Heart left ventricle (tissue), 16 donors: ENCODE measurements at regions not wholly inside any gene's neighbourhood (a gene's known extent, or its start where the extent isn't known, plus 50 kb on each side); places are given as distances from the start of the nearest gene placed in this dataset.
A peak's percentile ranks its signal among the peaks of the same experiment; 100 is the strongest.

Experiments used
- ATAC-seq, 4 donors: fragments of 200-7000 bp; cut with Tn5 transposase; one replicate each; pipeline ENCODE4 v1.9.1; 2020 to 2022; ENCODE audit warnings: moderate library complexity in 4 of 4, mild to moderate bottlenecking in 3 of 4, moderate number of reproducible peaks in 1 of 4
- DNase-seq, 5 donors: peaks; one replicate each; pipeline ENCODE4 v3.0.0-alpha.2; 2020
- H3K27ac ChIP-seq, 12 donors: fragments of 200-600 bp; sonication (generic) in 4 of 12; one replicate each; pipeline versions ENCODE4 v1.5.0 to v1.8.0; 2016 to 2022; ENCODE audit warnings: mild to moderate bottlenecking in 2 of 12
- H3K27me3 ChIP-seq, 9 donors: fragments of 200-600 bp; sonication (generic) in 2 of 9; one replicate each; pipeline versions ENCODE4 v1.5.1 to v1.8.0; 2016 to 2022; ENCODE audit warnings: mild to moderate bottlenecking in 3 of 9
- H3K36me3 ChIP-seq, 9 donors: fragments of 200-600 bp; sonication (generic) in 2 of 9; one replicate each; pipeline versions ENCODE4 v1.5.0 to v1.8.0; 2018 to 2022; ENCODE audit warnings: mild to moderate bottlenecking in 2 of 9
- H3K4me1 ChIP-seq, 12 donors: fragments of 200-600 bp; sonication (generic) in 4 of 12; one replicate each; pipeline versions ENCODE4 v1.5.0 to v1.8.0; 2016 to 2022; ENCODE audit warnings: mild to moderate bottlenecking in 3 of 12
- H3K4me3 ChIP-seq, 12 donors: fragments of 200-600 bp; sonication (generic) in 4 of 12; one replicate each; pipeline versions ENCODE4 v1.5.0 to v1.8.0; 2017 to 2022; ENCODE audit warnings: mild to moderate bottlenecking in 9 of 12, moderate library complexity in 4 of 12
- H3K9me3 ChIP-seq, 12 donors: fragments of 200-600 bp; sonication (generic) in 4 of 12; one replicate each; pipeline versions ENCODE4 v1.5.0 to v1.8.0; 2016 to 2022; ENCODE audit warnings: mild to moderate bottlenecking in 1 of 12
- CTCF ChIP-seq, 12 donors: fragments of 200-600 bp; sonication (generic) in 4 of 12; IDR thresholded peaks; one replicate each; pipeline versions ENCODE4 v1.5.0 to v1.8.0; 2018 to 2022; ENCODE audit warnings: antibody characterized with exemption in 12 of 12, mild to moderate bottlenecking in 5 of 12
- POLR2A ChIP-seq, 2 donors: fragments of 450-650 bp; IDR thresholded peaks; one replicate each; pipeline ENCODE4 v1.6.1; 2017; ENCODE audit warnings: antibody characterized with exemption in 2 of 2, mild to moderate bottlenecking in 2 of 2, moderate library complexity in 2 of 2
- WGBS, 4 donors: extraction: QIAGEN DNeasy Blood & Tissue Kit in 2 of 4; methylation state at CpG; one replicate each; pipeline versions ENCODE4 v1.1.5 to v1.1.7; 2013 to 2018; 5-methylcytosine and 5-hydroxymethylcytosine counted together
- intact Hi-C, 10 donors: fragments of 100-400 bp; cut with DNase I; formaldehyde crosslinking; loops; one replicate each; pipeline versions ENCODE4 v1.11.1 to v1.14.2; 2022
- donor health status: ischemic (EF 13 %, LVEDD 7.1; RV severe dilation, severe dysfunction).
- donor health status: healthy with polysubstance abuse.
- donor health status: DM: no; HTN: yes; CAD: no.
- donor health status: DM: no; HTN: no; CAD: no.
- donor health status: ischemic (EF 25% LVEDD 6.9; RV normal size, moderate dysfunction).
- donor health status: ischemic (EF 25% LVEDD 5.7; RV mildly dilated, moderate dysfunction).
- donor health status: healthy.
- donor health status: DM: yes; HTN: yes; CAD: no.
- donor health status: ischemic (EF 35%, LVEDD 5.7; RV mildly dilated, moderate dysfunction).
- donor health status: nonischemic (EF 11% LVEDD 7.7; RV severe dilation, severe dysfunction).
- donor health status: DM: yes; HTN: yes; CAD: no.
- donor health status: PGD.
- donor health status: ischemic (EF 29% LVEDD 5.4; RV normal size, mild dysfunction).
- donor health status: nonischemic (EF 23%, LVEDD 6.1; RV moderate dilation, normal function).

- no peak overlapping the region for H3K4me3 ChIP-seq
- no peak overlapping the region for H3K27ac ChIP-seq
- no peak for TF ChIP-seq CTCF (IDR thresholded peaks at IDR 0.05)
- no peak for TF ChIP-seq POLR2A (IDR thresholded peaks at IDR 0.05)
- DNase-seq: no peak
- H3K36me3 ChIP-seq: no peaks in the 10 kb centered on the region
- intact Hi-C loops: loop anchor here (1.0 to 10.0 kb wide), 15 partner anchors 53 to 342 kb away; partner anchors contain the start of gene SNRK (in 7 of the 10)
- H3K4me1 ChIP-seq: peaks cover 0 to 16% (median 10%) of the 10 kb centered on the region in 12 donors
- WGBS, 4 donors: 50 to 64% (median 57%) methylated on average over 5 of the region's 5 CpGs
- ATAC-seq: peak in 1 of 4 donors; percentile 10
- H3K9me3 ChIP-seq: peaks cover 0 to 17% (median 7%) of the 10 kb centered on the region in 12 donors
- no peaks in the 10 kb centered on the region for H3K27me3 ChIP-seq
Measured at GRCh38 chr3:43161684-43162229, 55.9 kb upstream of the POMGNT2 start.

GRCh38 chr3:43160664-43161063 lies 54.8 kb upstream of the POMGNT2 start:
- Histone ChIP-seq H3K36me3 (no peaks in the 10 kb centered on the region), H3K27me3 (no peaks in the 10 kb centered on the region), H3K4me1 (peaks cover 0 to 16% (median 10%) of the 10 kb centered on the region in 12 donors), H3K4me3 (no peak overlapping the region), H3K27ac (no peak overlapping the region), H3K9me3 (peaks cover 0 to 6% (median under 1%) of the 10 kb centered on the region in 12 donors)
- DNase-seq: no peak
- no peak for ATAC-seq
- no peak for TF ChIP-seq POLR2A (IDR thresholded peaks at IDR 0.05)
- no peak for TF ChIP-seq CTCF (IDR thresholded peaks at IDR 0.05)
- WGBS, 4 donors: 93 to 98% (median 95%) methylated on average over 1 of the region's 1 CpG
- intact Hi-C loops: loop anchor here in 9 of 10 donors (5.0 to 10.0 kb wide), 9 partner anchors 54 to 342 kb away; partner anchors contain the start of gene SNRK (in 6 of the 9)

- DNase-seq (no peak), ATAC-seq (no peak)
- no peak overlapping the region for H3K27ac ChIP-seq
- no peak overlapping the region for H3K4me3 ChIP-seq
- intact Hi-C loops: loop anchor here in 9 of 10 donors (5.0 to 10.0 kb wide), 11 partner anchors 55 to 1035 kb away; partner anchors contain the start of gene SNRK (in 6 of the 9)
- TF ChIP-seq CTCF (IDR thresholded peaks at IDR 0.05): no peak
- TF ChIP-seq POLR2A (IDR thresholded peaks at IDR 0.05): no peak
- no peaks in the 10 kb centered on the region for H3K27me3 ChIP-seq
- no peaks in the 10 kb centered on the region for H3K36me3 ChIP-seq
- 82 to 95% (median 90%) methylated on average over 3 of the region's 3 CpGs for WGBS, 4 donors
- H3K9me3 ChIP-seq: no peaks in the 10 kb centered on the region
- peaks cover 0 to 16% (median 10%) of the 10 kb centered on the region in 12 donors for H3K4me1 ChIP-seq
Measured at GRCh38 chr3:43159876-43160255, 54.0 kb upstream of the POMGNT2 start.

- no peak overlapping the region for H3K27ac ChIP-seq
- H3K36me3 ChIP-seq: no peaks in the 10 kb centered on the region
- TF ChIP-seq CTCF (IDR thresholded peaks at IDR 0.05) (no peak), POLR2A (IDR thresholded peaks at IDR 0.05) (no peak)
- intact Hi-C loops: loop anchor here in 3 of 10 donors (5.0 to 10.0 kb wide), 2 partner anchors 197 to 1035 kb away; no protein-coding TSS in a partner anchor
- WGBS, 4 donors: 79 to 90% (median 87%) methylated on average over 8 of the region's 8 CpGs
- no peaks in the 10 kb centered on the region for H3K9me3 ChIP-seq
- DNase-seq (no peak), ATAC-seq (no peak)
- H3K27me3 ChIP-seq: no peaks in the 10 kb centered on the region
- no peak overlapping the region for H3K4me3 ChIP-seq
- peaks cover 0 to 16% (median 10%) of the 10 kb centered on the region in 12 donors for H3K4me1 ChIP-seq
Measured at GRCh38 chr3:43159131-43159875, 53.4 kb upstream of the POMGNT2 start.
